ENCODE measurements at regions not wholly inside any gene's neighbourhood (a gene's known extent, or its start where the extent isn't known, plus 50 kb on each side); places are given as distances from the start of the nearest gene placed in this dataset.

DNA sequence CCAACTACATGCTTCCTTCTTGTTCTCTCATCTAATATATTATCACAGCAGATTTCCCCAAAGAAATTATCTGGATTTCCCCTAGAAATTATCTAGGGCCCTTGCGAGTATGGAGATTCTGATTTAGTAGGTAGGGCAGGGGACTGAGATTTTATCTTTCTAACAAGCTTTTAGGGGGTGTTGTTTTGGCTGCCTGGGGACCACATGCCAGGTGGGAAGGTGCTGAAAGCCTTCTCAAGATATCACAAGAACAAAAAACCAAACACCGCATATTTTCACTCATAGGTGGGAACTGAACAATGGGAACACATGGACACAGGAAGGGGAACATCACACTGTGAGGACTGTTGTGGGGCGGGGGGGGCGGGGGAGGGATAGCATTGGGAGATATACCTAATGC lies 146.5 kb upstream of the CDH10 start:
- Mint-ChIP-seq H3K9me3 (ENCODE audit: unreplicated experiment) (no peaks in the 10 kb centered on the region), H3K4me1 (ENCODE audit: low read depth, unreplicated experiment) (no peaks in the 10 kb centered on the region), H3K27me3 (ENCODE audit: insufficient read depth, unreplicated experiment) (no peaks in the 10 kb centered on the region), H3K4me3 (ENCODE audit: unreplicated experiment) (no peak overlapping the region), H3K27ac (ENCODE audit: unreplicated experiment) (no peak overlapping the region), H3K36me3 (ENCODE audit: insufficient read depth, unreplicated experiment) (no peaks in the 10 kb centered on the region)
- Histone ChIP-seq H3K9me3 (no peaks in the 10 kb centered on the region), H3K4me1 (no peaks in the 10 kb centered on the region), H3K4me3 (ENCODE audit: low read depth, low read length) (no peak overlapping the region), H3K36me3 (ENCODE audit: control insufficient read depth, insufficient read depth, low read length) (no peaks in the 10 kb centered on the region), H3K27me3 (replicated peaks; ENCODE audit: control insufficient read depth, insufficient read depth, low read length) (no peaks in the 10 kb centered on the region)
- POLR2A ChIA-PET: no interaction called here
- TF ChIP-seq, protein P1, sequence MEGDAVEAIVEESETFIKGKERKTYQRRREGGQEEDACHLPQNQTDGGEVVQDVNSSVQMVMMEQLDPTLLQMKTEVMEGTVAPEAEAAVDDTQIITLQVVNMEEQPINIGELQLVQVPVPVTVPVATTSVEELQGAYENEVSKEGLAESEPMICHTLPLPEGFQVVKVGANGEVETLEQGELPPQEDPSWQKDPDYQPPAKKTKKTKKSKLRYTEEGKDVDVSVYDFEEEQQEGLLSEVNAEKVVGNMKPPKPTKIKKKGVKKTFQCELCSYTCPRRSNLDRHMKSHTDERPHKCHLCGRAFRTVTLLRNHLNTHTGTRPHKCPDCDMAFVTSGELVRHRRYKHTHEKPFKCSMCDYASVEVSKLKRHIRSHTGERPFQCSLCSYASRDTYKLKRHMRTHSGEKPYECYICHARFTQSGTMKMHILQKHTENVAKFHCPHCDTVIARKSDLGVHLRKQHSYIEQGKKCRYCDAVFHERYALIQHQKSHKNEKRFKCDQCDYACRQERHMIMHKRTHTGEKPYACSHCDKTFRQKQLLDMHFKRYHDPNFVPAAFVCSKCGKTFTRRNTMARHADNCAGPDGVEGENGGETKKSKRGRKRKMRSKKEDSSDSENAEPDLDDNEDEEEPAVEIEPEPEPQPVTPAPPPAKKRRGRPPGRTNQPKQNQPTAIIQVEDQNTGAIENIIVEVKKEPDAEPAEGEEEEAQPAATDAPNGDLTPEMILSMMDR (IDR thresholded peaks at IDR 0.05; ENCODE audit: insufficient read depth in 1 of 2, low read depth in 1 of 2, low read length in 1 of 2, severe bottlenecking in 1 of 2, unreplicated experiment in 1 of 2): no peak
- no TSS peak for BruUV-seq (replicated peaks)
- CTCF ChIA-PET: no interaction called here
- no peak for DNase-seq
- intact Hi-C loops (cut with micrococcal nuclease; ENCODE audit: unreplicated experiment): no loop called here

DNA sequence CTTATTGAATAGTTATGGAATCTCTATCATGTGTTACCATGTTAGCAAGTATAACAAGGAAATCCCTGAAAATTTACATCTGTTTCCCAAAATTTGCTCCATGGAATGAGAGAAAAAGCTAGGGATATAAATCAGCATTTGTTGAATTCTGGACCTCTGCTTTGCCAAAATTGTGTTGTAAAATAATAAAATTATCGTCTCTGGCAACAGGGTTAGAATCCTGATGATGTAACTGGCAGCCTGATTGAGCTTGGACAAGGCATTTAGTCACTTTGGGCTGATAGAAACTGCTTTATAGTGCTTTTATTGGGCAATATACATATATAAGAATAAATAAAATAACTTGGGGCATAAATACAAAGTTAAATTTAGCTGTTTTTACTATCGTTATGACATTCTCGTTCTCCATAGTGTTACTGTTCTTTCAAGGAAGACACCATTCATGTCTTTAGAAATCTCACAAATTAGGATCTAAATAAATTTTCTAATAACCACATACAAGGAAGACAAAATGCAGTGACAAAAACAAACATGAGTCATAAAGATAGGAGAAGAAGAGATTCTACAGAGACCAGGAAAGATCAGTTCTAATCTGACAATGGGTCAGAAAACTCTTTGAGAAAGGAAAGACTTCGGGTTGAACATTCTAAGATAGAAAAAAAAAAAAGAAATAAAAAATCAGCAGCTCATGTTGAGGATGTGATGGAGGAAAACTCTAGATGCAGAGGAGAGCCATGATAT lies 145.0 kb upstream of the CDH10 start:
- Mint-ChIP-seq H3K27me3 (ENCODE audit: insufficient read depth, unreplicated experiment) (no peaks in the 10 kb centered on the region), H3K4me3 (ENCODE audit: unreplicated experiment) (no peak overlapping the region), H3K27ac (ENCODE audit: unreplicated experiment) (no peak overlapping the region), H3K4me1 (ENCODE audit: low read depth, unreplicated experiment) (no peaks in the 10 kb centered on the region), H3K9me3 (ENCODE audit: unreplicated experiment) (no peaks in the 10 kb centered on the region), H3K36me3 (ENCODE audit: insufficient read depth, unreplicated experiment) (no peaks in the 10 kb centered on the region)
- ChIA-PET CTCF (no interaction called here), POLR2A (no interaction called here)
- H3K4me1 ChIP-seq: no peaks in the 10 kb centered on the region
- no TSS peak for BruUV-seq (replicated peaks)
- no peaks in the 10 kb centered on the region for H3K9me3 ChIP-seq
- H3K27me3 ChIP-seq (replicated peaks; ENCODE audit: control insufficient read depth, insufficient read depth, low read length): no peaks in the 10 kb centered on the region
- intact Hi-C loops (cut with micrococcal nuclease; ENCODE audit: unreplicated experiment): no loop called here
- H3K36me3 ChIP-seq (ENCODE audit: control insufficient read depth, insufficient read depth, low read length): no peaks in the 10 kb centered on the region
- no peak overlapping the region for H3K4me3 ChIP-seq (ENCODE audit: low read depth, low read length)
- DNase-seq: no peak
- TF ChIP-seq, protein P1 (IDR thresholded peaks at IDR 0.05; ENCODE audit: insufficient read depth in 1 of 2, low read depth in 1 of 2, low read length in 1 of 2, severe bottlenecking in 1 of 2, unreplicated experiment in 1 of 2): no peak

DNA sequence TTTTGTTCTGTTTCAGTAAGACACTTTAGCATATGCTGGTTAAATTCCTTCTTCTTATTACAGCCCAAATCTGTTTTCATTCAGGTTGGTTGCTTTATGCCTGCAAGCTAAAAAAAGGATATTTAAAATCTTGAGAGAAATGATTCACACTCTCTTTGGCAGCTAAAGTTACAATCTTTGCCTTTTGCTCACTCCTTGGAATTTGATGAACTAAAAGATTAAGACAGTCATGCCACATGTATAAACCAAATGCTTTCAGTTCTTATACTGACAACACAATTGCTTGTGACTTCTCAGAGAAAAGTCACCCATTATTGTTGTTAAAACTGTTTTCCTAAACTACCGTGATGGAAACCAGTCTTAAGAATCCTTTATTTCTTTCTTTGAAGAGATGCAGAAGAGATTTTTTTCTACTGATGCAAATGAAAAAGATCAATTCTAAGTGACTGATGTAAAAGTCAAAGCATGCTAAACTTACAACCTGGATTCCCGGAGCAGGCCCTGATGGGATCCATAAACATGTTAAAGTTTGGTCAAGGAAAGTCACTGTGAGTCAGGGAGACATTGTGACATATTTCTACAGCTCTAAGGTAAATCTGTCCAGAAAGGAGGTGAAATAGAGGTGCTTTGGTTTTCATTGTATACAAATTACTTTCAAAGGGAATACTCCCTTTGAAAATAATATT lies 144.2 kb upstream of the CDH10 start:
- intact Hi-C loops (cut with micrococcal nuclease; ENCODE audit: unreplicated experiment): no loop called here
- Histone ChIP-seq H3K9me3 (no peaks in the 10 kb centered on the region), H3K4me3 (ENCODE audit: low read depth, low read length) (no peak overlapping the region), H3K4me1 (no peaks in the 10 kb centered on the region), H3K36me3 (ENCODE audit: control insufficient read depth, insufficient read depth, low read length) (no peaks in the 10 kb centered on the region), H3K27me3 (replicated peaks; ENCODE audit: control insufficient read depth, insufficient read depth, low read length) (no peaks in the 10 kb centered on the region)
- TF ChIP-seq, protein P1 (IDR thresholded peaks at IDR 0.05; ENCODE audit: insufficient read depth in 1 of 2, low read depth in 1 of 2, low read length in 1 of 2, severe bottlenecking in 1 of 2, unreplicated experiment in 1 of 2): no peak
- H3K4me3 Mint-ChIP-seq (ENCODE audit: unreplicated experiment): no peak overlapping the region
- no peaks in the 10 kb centered on the region for H3K27me3 Mint-ChIP-seq (ENCODE audit: insufficient read depth, unreplicated experiment)
- no peaks in the 10 kb centered on the region for H3K4me1 Mint-ChIP-seq (ENCODE audit: low read depth, unreplicated experiment)
- H3K27ac Mint-ChIP-seq (ENCODE audit: unreplicated experiment): no peak overlapping the region
- POLR2A ChIA-PET: no interaction called here
- H3K9me3 Mint-ChIP-seq (ENCODE audit: unreplicated experiment): no peaks in the 10 kb centered on the region
- CTCF ChIA-PET: no interaction called here
- no peaks in the 10 kb centered on the region for H3K36me3 Mint-ChIP-seq (ENCODE audit: insufficient read depth, unreplicated experiment)
- BruUV-seq (replicated peaks): no TSS peak
- no peak for DNase-seq
